DND-41 (cell line): ENCODE measurements at regions not wholly inside any gene's neighbourhood (a gene's known extent, or its start where the extent isn't known, plus 50 kb on each side); places are given as distances from the start of the nearest gene placed in this dataset.

Experiments used
- ATAC-seq: fragments of 200-7000 bp; cut with Tn5 transposase; 3 replicates; pipeline ENCODE4 v1.9.1; 2021; ENCODE audit warnings: low read depth; ENCODE audit not compliant: insufficient read depth
- DNase-seq: peaks from one replicate; pipeline ENCODE4 v3.0.0-alpha.2; 2020
- H2AFZ ChIP-seq: 2 replicates; pipeline ENCODE4 v1.6.0; 2012; ENCODE audit warnings: low read depth, low read length
- H3K27ac ChIP-seq: 2 replicates; pipeline ENCODE4 v1.5.1; 2012; ENCODE audit warnings: low read length, inconsistent platforms
- H3K27me3 ChIP-seq: fragments of 200-600 bp; sonication (generic); 2 replicates; pipeline ENCODE4 v1.6.0; 2012; ENCODE audit warnings: low read length, mild to moderate bottlenecking, inconsistent platforms; ENCODE audit not compliant: insufficient read depth, poor library complexity
- H3K36me3 ChIP-seq: 2 replicates; pipeline ENCODE4 v1.5.1; 2012; ENCODE audit warnings: low read length, inconsistent platforms; ENCODE audit not compliant: insufficient read depth
- H3K4me1 ChIP-seq: 2 replicates; pipeline ENCODE4 v1.5.1; 2012; ENCODE audit warnings: mild to moderate bottlenecking, low read length; ENCODE audit not compliant: insufficient read depth
- H3K4me2 ChIP-seq: 2 replicates; pipeline ENCODE4 v1.6.0; 2012; ENCODE audit warnings: mild to moderate bottlenecking, moderate library complexity, low read length, inconsistent platforms; ENCODE audit not compliant: insufficient read depth
- H3K4me3 ChIP-seq, 2 experiments: fragments of 200-600 bp in 1 of 2; shearing (Covaris generic) in 1 of 2; 2 replicates each; pipeline ENCODE4 v1.5.1; 2012 to 2016; ENCODE audit warnings: inconsistent platforms in 2 of 2, low read length in 2 of 2, mild to moderate bottlenecking in 2 of 2, low read depth in 1 of 2, moderate library complexity in 1 of 2
- H3K79me2 ChIP-seq: 2 replicates; pipeline ENCODE4 v1.6.0; 2012; ENCODE audit warnings: low read length, inconsistent platforms; ENCODE audit not compliant: insufficient read depth
- H3K9ac ChIP-seq: 2 replicates; pipeline ENCODE4 v1.6.0; 2012; ENCODE audit warnings: low read depth, mild to moderate bottlenecking, inconsistent platforms, low read length, moderate library complexity
- H3K9me3 ChIP-seq: 2 replicates; pipeline ENCODE4 v1.5.1; 2012; ENCODE audit warnings: low read length, moderate library complexity, mild to moderate bottlenecking, inconsistent platforms; ENCODE audit not compliant: insufficient read depth, severe bottlenecking
- H4K20me1 ChIP-seq: 2 replicates; pipeline ENCODE4 v1.6.0; 2012; ENCODE audit warnings: low read length; ENCODE audit not compliant: insufficient read depth
- EZH2 ChIP-seq: IDR thresholded peaks from 3 replicates; pipeline ENCODE4 v1.6.1; 2012; ENCODE audit warnings: borderline replicate concordance, low read depth, mild to moderate bottlenecking, moderate library complexity, low read length, inconsistent platforms; ENCODE audit not compliant: severe bottlenecking
- TF ChIP-seq, protein P1 (sequence below): IDR thresholded peaks from 2 replicates; pipeline ENCODE4 v1.5.1; 2012; ENCODE audit warnings: borderline replicate concordance, low read length, moderate library complexity, mild to moderate bottlenecking; ENCODE audit not compliant: poor library complexity, severe bottlenecking; ENCODE audit errors: extremely low read depth

GRCh38 chr12:127654383-127654985, 612.5 kb upstream of the TMEM132C start:
- ATAC-seq, result no peak

DNA sequence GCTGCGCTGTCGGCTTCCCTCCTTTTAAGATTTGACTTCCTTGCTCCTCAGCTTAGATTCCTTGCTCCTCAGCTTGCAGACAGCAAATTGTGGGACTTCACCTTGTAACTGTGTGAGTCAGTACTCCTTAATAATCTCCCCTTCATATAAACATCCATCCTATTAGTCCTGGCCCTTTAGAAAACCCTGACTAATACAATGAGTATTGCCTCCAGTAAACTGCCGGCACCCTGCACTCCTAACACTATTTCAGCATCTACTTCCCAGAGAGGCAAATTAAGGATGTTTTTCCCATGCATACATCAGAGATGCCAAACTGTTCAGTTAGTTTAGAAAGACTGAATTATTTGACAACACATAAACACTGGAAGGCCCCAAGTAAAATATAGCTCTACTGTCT, 611.3 kb upstream of the TMEM132C start:
- H3K4me2 ChIP-seq, result no peak overlapping the region
- no peaks in the 10 kb centered on the region for H4K20me1 ChIP-seq
- H3K9ac ChIP-seq, result no peak overlapping the region
- ATAC-seq (no peak), DNase-seq (no peak)
- H3K4me1 ChIP-seq, result no peaks in the 10 kb centered on the region
- no peaks in the 10 kb centered on the region for H3K27me3 ChIP-seq
- no peak overlapping the region for H2AFZ ChIP-seq
- H3K36me3 ChIP-seq, result no peaks in the 10 kb centered on the region
- no peak for TF ChIP-seq EZH2
- TF ChIP-seq, protein P1, sequence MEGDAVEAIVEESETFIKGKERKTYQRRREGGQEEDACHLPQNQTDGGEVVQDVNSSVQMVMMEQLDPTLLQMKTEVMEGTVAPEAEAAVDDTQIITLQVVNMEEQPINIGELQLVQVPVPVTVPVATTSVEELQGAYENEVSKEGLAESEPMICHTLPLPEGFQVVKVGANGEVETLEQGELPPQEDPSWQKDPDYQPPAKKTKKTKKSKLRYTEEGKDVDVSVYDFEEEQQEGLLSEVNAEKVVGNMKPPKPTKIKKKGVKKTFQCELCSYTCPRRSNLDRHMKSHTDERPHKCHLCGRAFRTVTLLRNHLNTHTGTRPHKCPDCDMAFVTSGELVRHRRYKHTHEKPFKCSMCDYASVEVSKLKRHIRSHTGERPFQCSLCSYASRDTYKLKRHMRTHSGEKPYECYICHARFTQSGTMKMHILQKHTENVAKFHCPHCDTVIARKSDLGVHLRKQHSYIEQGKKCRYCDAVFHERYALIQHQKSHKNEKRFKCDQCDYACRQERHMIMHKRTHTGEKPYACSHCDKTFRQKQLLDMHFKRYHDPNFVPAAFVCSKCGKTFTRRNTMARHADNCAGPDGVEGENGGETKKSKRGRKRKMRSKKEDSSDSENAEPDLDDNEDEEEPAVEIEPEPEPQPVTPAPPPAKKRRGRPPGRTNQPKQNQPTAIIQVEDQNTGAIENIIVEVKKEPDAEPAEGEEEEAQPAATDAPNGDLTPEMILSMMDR, result no peak
- H3K27ac ChIP-seq, result no peak overlapping the region
- no peak overlapping the region for H3K4me3 ChIP-seq
- no peaks in the 10 kb centered on the region for H3K79me2 ChIP-seq
- no peaks in the 10 kb centered on the region for H3K9me3 ChIP-seq

More at GRCh38 chr12:127654383-127654985, 612.5 kb upstream of the TMEM132C start:
- Histone ChIP-seq H3K9ac (no peak overlapping the region), H3K36me3 (no peaks in the 10 kb centered on the region), H3K79me2 (no peaks in the 10 kb centered on the region), H3K4me1 (no peaks in the 10 kb centered on the region), H3K27ac (no peak overlapping the region), H3K27me3 (no peaks in the 10 kb centered on the region), H3K4me2 (no peak overlapping the region), H3K4me3 (no peak overlapping the region), H2AFZ (no peak overlapping the region), H3K9me3 (no peaks in the 10 kb centered on the region), H4K20me1 (no peaks in the 10 kb centered on the region)
- DNase-seq, result no peak
- TF ChIP-seq, protein P1, result no peak
- TF ChIP-seq EZH2, result no peak

DNA sequence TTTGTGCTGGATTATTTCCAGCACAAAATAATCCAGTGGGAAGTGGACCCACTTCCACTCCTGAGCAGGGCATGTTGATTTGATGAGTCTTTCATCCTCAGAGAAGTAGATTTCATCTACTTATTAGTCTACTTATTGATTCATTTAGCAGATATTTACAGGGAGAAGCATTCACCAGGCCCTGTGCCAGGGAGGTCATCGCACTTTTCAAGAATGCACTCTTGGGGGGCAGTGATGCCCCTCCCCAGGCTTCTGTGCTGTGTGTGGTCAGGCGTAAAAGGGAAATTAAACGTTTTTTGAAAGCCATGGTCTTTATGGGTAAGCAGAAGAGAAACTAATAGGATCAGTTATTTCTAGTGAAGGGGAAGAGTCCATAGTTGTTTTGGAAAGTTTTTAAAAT, 610.7 kb upstream of the TMEM132C start:
- H3K27ac ChIP-seq, result no peak overlapping the region
- TF ChIP-seq, protein P1, result no peak
- TF ChIP-seq EZH2, result no peak
- DNase-seq (no peak), ATAC-seq (no peak)
- no peak overlapping the region; the same call in 1 of the 2 replicates for H2AFZ ChIP-seq
- H3K36me3 ChIP-seq, result no peaks in the 10 kb centered on the region
- H3K9ac ChIP-seq, result no peak overlapping the region
- no peaks in the 10 kb centered on the region for H3K4me1 ChIP-seq
- no peaks in the 10 kb centered on the region for H4K20me1 ChIP-seq
- no peak overlapping the region for H3K4me3 ChIP-seq
- no peak overlapping the region for H3K4me2 ChIP-seq
- H3K9me3 ChIP-seq, result no peaks in the 10 kb centered on the region
- H3K27me3 ChIP-seq, result no peaks in the 10 kb centered on the region
- H3K79me2 ChIP-seq, result no peaks in the 10 kb centered on the region

DNA sequence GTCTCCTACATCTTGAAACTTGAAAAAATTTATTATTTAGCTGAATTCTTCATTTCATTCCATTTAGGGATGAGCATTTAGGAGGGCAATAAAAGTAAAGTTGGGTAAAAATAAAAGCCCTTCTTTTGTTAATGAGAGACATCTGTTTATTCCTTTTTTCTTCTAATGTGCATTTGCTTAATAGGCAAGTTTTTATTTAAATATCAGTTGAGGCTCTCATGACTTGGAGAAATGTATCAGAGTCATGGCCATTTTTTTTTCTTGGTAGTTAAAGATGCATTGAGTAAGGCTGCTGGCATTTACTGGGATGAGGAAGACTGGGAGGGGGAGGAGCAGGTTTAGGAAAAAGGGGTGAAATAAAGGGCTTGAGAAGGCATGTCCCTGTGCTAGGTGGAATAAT, 609.9 kb upstream of the TMEM132C start:
- Histone ChIP-seq H3K4me2 (no peak overlapping the region), H3K36me3 (no peaks in the 10 kb centered on the region), H3K4me3 (no peak overlapping the region), H3K9me3 (no peaks in the 10 kb centered on the region), H4K20me1 (no peaks in the 10 kb centered on the region), H3K27me3 (no peaks in the 10 kb centered on the region), H3K27ac (no peak overlapping the region), H3K79me2 (no peaks in the 10 kb centered on the region), H2AFZ (no peak overlapping the region), H3K4me1 (no peaks in the 10 kb centered on the region), H3K9ac (no peak overlapping the region)
- DNase-seq (no peak), ATAC-seq (no peak)
- TF ChIP-seq, protein P1, result no peak
- no peak for TF ChIP-seq EZH2
